ENCODE measurements at regions not wholly inside any gene's neighbourhood (a gene's known extent, or its start where the extent isn't known, plus 50 kb on each side); places are given as distances from the start of the nearest gene placed in this dataset.

- no peaks in the 10 kb centered on the region for H3K36me3 Mint-ChIP-seq (ENCODE audit: low read depth)
- no peaks in the 10 kb centered on the region for H3K27me3 ChIP-seq (ENCODE audit: control insufficient read depth, insufficient read depth, low read length, poor library complexity, severe bottlenecking)
- H3K4me1 Mint-ChIP-seq = no peaks in the 10 kb centered on the region
- H3K36me3 ChIP-seq (ENCODE audit: control insufficient read depth, insufficient read depth, low read length) = no peaks in the 10 kb centered on the region
- H3K9me3 Mint-ChIP-seq = no peaks in the 10 kb centered on the region
- no peak overlapping the region for H3K9ac ChIP-seq (ENCODE audit: extremely low read depth, low read length, poor library complexity, severe bottlenecking)
- no peak for DNase-seq
- 83 to 90% methylated on average over 2 of the region's 2 CpGs for WGBS, 2 experiments (ENCODE audit: insufficient coverage in 1 of 2, insufficient read length in 1 of 2)
- H3K27ac ChIP-seq (ENCODE audit: low read depth, low read length) = no peak overlapping the region
- TF ChIP-seq, protein P1, sequence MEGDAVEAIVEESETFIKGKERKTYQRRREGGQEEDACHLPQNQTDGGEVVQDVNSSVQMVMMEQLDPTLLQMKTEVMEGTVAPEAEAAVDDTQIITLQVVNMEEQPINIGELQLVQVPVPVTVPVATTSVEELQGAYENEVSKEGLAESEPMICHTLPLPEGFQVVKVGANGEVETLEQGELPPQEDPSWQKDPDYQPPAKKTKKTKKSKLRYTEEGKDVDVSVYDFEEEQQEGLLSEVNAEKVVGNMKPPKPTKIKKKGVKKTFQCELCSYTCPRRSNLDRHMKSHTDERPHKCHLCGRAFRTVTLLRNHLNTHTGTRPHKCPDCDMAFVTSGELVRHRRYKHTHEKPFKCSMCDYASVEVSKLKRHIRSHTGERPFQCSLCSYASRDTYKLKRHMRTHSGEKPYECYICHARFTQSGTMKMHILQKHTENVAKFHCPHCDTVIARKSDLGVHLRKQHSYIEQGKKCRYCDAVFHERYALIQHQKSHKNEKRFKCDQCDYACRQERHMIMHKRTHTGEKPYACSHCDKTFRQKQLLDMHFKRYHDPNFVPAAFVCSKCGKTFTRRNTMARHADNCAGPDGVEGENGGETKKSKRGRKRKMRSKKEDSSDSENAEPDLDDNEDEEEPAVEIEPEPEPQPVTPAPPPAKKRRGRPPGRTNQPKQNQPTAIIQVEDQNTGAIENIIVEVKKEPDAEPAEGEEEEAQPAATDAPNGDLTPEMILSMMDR (conservative IDR thresholded peaks at IDR 0.05) = no peak
- no peaks in the 10 kb centered on the region for H3K4me1 ChIP-seq (ENCODE audit: control insufficient read depth, insufficient read depth, low read length)
- no peak overlapping the region for H3K4me3 ChIP-seq (ENCODE audit: low read length)
- H3K27ac Mint-ChIP-seq = no peak overlapping the region
- H3K27me3 Mint-ChIP-seq (ENCODE audit: insufficient read depth) = no peaks in the 10 kb centered on the region
- no peak overlapping the region for H3K4me3 Mint-ChIP-seq
- no peaks in the 10 kb centered on the region for H3K9me3 ChIP-seq (ENCODE audit: control insufficient read depth, low read length)
These were observed 316.7 kb upstream of the SLC30A5 start for GRCh38 chr5:68777135-68777534.

- TF ChIP-seq, protein P1 (conservative IDR thresholded peaks at IDR 0.05) = no peak
- H3K9me3 Mint-ChIP-seq = no peaks in the 10 kb centered on the region
- no peak overlapping the region for H3K4me3 ChIP-seq (ENCODE audit: low read length)
- H3K27ac ChIP-seq (ENCODE audit: low read depth, low read length) = no peak overlapping the region
- H3K27me3 Mint-ChIP-seq (ENCODE audit: insufficient read depth) = no peaks in the 10 kb centered on the region
- H3K4me1 ChIP-seq (ENCODE audit: control insufficient read depth, insufficient read depth, low read length) = no peaks in the 10 kb centered on the region
- no peaks in the 10 kb centered on the region for H3K9me3 ChIP-seq (ENCODE audit: control insufficient read depth, low read length)
- H3K36me3 Mint-ChIP-seq (ENCODE audit: low read depth) = no peaks in the 10 kb centered on the region
- DNase-seq = no peak
- H3K4me3 Mint-ChIP-seq = no peak overlapping the region
- H3K27ac Mint-ChIP-seq = no peak overlapping the region
- no peaks in the 10 kb centered on the region for H3K4me1 Mint-ChIP-seq
- H3K36me3 ChIP-seq (ENCODE audit: control insufficient read depth, insufficient read depth, low read length) = no peaks in the 10 kb centered on the region
- no peak overlapping the region for H3K9ac ChIP-seq (ENCODE audit: extremely low read depth, low read length, poor library complexity, severe bottlenecking)
- no peaks in the 10 kb centered on the region for H3K27me3 ChIP-seq (ENCODE audit: control insufficient read depth, insufficient read depth, low read length, poor library complexity, severe bottlenecking)
These were observed 315.3 kb upstream of the SLC30A5 start for GRCh38 chr5:68778484-68778883.

DNA sequence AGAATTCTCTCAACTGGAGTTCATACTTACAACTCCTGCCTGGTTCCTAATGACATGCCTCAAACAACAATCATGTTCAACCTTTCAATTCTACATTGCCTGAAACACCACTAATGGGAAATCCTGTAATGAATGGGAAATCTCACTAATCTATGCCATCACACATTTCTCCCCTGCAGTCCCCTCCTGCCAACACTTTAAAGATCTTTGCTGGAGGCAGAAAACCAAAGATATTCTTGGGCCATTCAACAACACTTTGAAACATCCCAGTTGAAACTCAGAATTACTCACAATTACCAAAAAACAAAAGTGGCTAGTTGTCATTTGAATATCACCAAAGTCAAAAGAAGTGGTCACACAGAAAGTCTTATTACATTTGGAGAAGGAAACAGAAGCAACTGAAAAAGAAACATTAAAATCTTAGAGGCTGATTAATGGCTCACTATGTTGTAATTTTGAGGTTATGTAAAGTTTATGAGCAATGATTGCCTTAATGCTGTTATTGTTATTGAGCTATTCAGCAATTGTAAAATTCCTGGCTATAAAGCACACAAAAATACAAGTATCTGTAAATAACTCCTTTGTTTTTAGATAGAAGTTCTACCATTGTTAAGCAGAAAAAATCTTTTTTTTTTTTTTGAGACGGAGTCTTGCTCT is 313.4 kb upstream of the SLC30A5 start:
- H3K4me1 ChIP-seq (ENCODE audit: control insufficient read depth, insufficient read depth, low read length) = no peaks in the 10 kb centered on the region
- H3K4me1 Mint-ChIP-seq = no peaks in the 10 kb centered on the region
- H3K36me3 ChIP-seq (ENCODE audit: control insufficient read depth, insufficient read depth, low read length) = no peaks in the 10 kb centered on the region
- H3K27ac Mint-ChIP-seq = no peak overlapping the region
- no peaks in the 10 kb centered on the region for H3K36me3 Mint-ChIP-seq (ENCODE audit: low read depth)
- no peaks in the 10 kb centered on the region for H3K27me3 ChIP-seq (ENCODE audit: control insufficient read depth, insufficient read depth, low read length, poor library complexity, severe bottlenecking)
- no peaks in the 10 kb centered on the region for H3K27me3 Mint-ChIP-seq (ENCODE audit: insufficient read depth)
- no peak overlapping the region for H3K9ac ChIP-seq (ENCODE audit: extremely low read depth, low read length, poor library complexity, severe bottlenecking)
- DNase-seq = no peak
- H3K4me3 Mint-ChIP-seq = no peak overlapping the region
- H3K9me3 Mint-ChIP-seq = no peaks in the 10 kb centered on the region
- TF ChIP-seq, protein P1 (conservative IDR thresholded peaks at IDR 0.05) = no peak
- no peak overlapping the region for H3K27ac ChIP-seq (ENCODE audit: low read depth, low read length)
- WGBS, 2 experiments (ENCODE audit: insufficient coverage in 1 of 2, insufficient read length in 1 of 2) = no CpG with 5 or more reads among the region's 1 CpG
- H3K9me3 ChIP-seq (ENCODE audit: control insufficient read depth, low read length) = no peaks in the 10 kb centered on the region
- no peak overlapping the region for H3K4me3 ChIP-seq (ENCODE audit: low read length)
